A673 (cell line): ENCODE measurements at regions not wholly inside any gene's neighbourhood (a gene's known extent, or its start where the extent isn't known, plus 50 kb on each side); places are given as distances from the start of the nearest gene placed in this dataset.
"Not testable (repeated sequence)": the region's sequence is repeated elsewhere in the genome, so short reads cannot be mapped to it uniquely, and the experiment has no call there.

Experiments used
- BruUV-seq: library from RNA; stranded (reverse); fragments of 400-500 nt; replicated peaks from 2 replicates; lab custom pipeline; 2021; lab: Mats Ljungman, UMichigan
- CTCF ChIA-PET: fragments of 300-600 bp; sonication (Branson Sonifier 250); formaldehyde crosslinking; loops from one replicate; lab custom pipeline; 2022; ENCODE audit warnings: antibody characterized with exemption; lab: Charles Lee
- POLR2A ChIA-PET: fragments of 300-600 bp; sonication (Branson Sonifier 250); formaldehyde crosslinking; loops from one replicate; lab custom pipeline; 2022; ENCODE audit warnings: antibody characterized with exemption; ENCODE audit not compliant: low non-redundant PET; lab: Charles Lee
- DNase-seq: peaks from one replicate; pipeline ENCODE4 v3.0.0-alpha.2; 2015; ENCODE audit warnings: low spot score
- H3K27ac ChIP-seq: fragments of 200-600 bp; sonication (generic); 2 replicates; pipeline ENCODE4 v1.5.1; 2016; ENCODE audit warnings: mixed run types, low read depth, mild to moderate bottlenecking, mixed read lengths, antibody characterized with exemption, low read length; ENCODE audit not compliant: poor library complexity, severe bottlenecking
- H3K27me3 ChIP-seq: fragments of 200-600 bp; sonication (generic); replicated peaks from 2 replicates; pipeline ENCODE4 v1.6.1; 2017; ENCODE audit warnings: mixed run types, low read depth, mild to moderate bottlenecking, mixed read lengths, antibody characterized with exemption, low read length; ENCODE audit not compliant: insufficient read depth, poor library complexity
- H3K36me3 ChIP-seq: fragments of 200-600 bp; sonication (generic); 2 replicates; pipeline ENCODE4 v1.6.1; 2016; ENCODE audit warnings: mixed run types, mild to moderate bottlenecking, mixed read lengths, antibody characterized with exemption, low read length; ENCODE audit not compliant: insufficient read depth, poor library complexity, severe bottlenecking
- H3K4me1 ChIP-seq: fragments of 200-600 bp; sonication (generic); 2 replicates; pipeline ENCODE4 v1.6.1; 2017; ENCODE audit warnings: mixed run types, mild to moderate bottlenecking, mixed read lengths, antibody characterized with exemption, low read length; ENCODE audit not compliant: insufficient read depth, poor library complexity, severe bottlenecking
- H3K4me3 ChIP-seq: fragments of 200-600 bp; sonication (generic); 2 replicates; pipeline ENCODE4 v1.5.1; 2016; ENCODE audit warnings: low read depth, mixed run types, mild to moderate bottlenecking, mixed read lengths, low read length; ENCODE audit not compliant: poor library complexity, severe bottlenecking
- H3K9me3 ChIP-seq: fragments of 200-600 bp; sonication (generic); 2 replicates; pipeline ENCODE4 v1.6.1; 2016; ENCODE audit warnings: mixed run types, low read depth, mild to moderate bottlenecking, mixed read lengths, antibody characterized with exemption, low read length; ENCODE audit not compliant: poor library complexity, severe bottlenecking
- EZH2 ChIP-seq: fragments of 200-600 bp; sonication (generic); IDR thresholded peaks from 2 replicates; pipeline ENCODE4 v1.6.1; 2017; ENCODE audit warnings: borderline replicate concordance, low read depth, mild to moderate bottlenecking, mixed read lengths, antibody characterized with exemption, low read length; ENCODE audit not compliant: poor library complexity, severe bottlenecking
- intact Hi-C: fragments of 100-400 bp; cut with micrococcal nuclease; formaldehyde crosslinking; loops from one replicate; pipeline ENCODE4 v1.10.0; 2022; ENCODE audit not compliant: unreplicated experiment
- TF ChIP-seq, protein P1 (sequence below): fragments of 300-800, 200-600 bp; sonication (generic); conservative IDR thresholded peaks from 2 replicates; pipeline ENCODE4 v1.5.1; 2017; ENCODE audit warnings: low read depth, mild to moderate bottlenecking, antibody characterized with exemption, low read length, moderate library complexity, mixed read lengths

DNA sequence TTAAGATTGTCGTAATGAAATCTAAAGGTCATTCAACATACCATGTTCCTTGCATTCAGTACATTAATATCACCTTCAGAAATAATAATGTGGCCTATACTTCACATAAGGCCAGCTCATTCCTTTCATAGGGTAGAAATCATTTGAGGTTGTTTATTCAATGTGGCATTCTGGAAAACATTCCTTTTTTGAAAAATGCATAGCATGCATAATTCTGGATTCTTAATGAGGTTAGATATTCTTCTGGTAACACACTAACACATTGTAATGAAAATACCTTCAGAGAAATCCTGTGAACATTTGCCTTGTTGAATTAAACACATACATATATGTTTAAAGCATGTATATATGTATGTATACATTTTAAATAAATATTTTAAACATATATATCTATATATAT, 204.6 kb upstream of the KCNH7 start:
- H3K27me3 ChIP-seq = no peaks in the 10 kb centered on the region
- no peak for TF ChIP-seq EZH2
- TF ChIP-seq, protein P1, sequence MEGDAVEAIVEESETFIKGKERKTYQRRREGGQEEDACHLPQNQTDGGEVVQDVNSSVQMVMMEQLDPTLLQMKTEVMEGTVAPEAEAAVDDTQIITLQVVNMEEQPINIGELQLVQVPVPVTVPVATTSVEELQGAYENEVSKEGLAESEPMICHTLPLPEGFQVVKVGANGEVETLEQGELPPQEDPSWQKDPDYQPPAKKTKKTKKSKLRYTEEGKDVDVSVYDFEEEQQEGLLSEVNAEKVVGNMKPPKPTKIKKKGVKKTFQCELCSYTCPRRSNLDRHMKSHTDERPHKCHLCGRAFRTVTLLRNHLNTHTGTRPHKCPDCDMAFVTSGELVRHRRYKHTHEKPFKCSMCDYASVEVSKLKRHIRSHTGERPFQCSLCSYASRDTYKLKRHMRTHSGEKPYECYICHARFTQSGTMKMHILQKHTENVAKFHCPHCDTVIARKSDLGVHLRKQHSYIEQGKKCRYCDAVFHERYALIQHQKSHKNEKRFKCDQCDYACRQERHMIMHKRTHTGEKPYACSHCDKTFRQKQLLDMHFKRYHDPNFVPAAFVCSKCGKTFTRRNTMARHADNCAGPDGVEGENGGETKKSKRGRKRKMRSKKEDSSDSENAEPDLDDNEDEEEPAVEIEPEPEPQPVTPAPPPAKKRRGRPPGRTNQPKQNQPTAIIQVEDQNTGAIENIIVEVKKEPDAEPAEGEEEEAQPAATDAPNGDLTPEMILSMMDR = no peak
- CTCF ChIA-PET = no interaction called here

DNA sequence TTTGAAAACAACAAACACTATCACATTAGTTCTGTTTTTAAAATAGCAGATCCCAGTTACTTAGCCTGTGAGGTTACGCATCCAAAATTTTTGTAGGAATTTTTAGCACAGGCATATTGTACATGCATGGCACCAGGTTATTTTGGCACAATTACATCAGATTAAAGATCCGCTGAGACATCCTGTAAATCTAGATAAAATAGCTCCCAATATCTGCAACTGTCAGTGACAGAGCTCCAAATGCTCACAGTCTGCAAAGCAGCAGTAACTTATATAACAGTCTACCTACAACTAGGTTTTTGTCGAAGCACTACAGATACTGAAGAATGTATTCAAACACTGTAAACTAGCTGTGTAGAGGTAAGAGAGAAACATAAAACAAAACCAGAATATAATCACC, 200.7 kb upstream of the KCNH7 start:
- CTCF ChIA-PET = no interaction called here
- Histone ChIP-seq H3K27me3 (no peaks in the 10 kb centered on the region), H3K27ac (no peak overlapping the region), H3K36me3 (no peaks in the 10 kb centered on the region), H3K4me3 (no peak overlapping the region), H3K9me3 (no peaks in the 10 kb centered on the region), H3K4me1 (no peaks in the 10 kb centered on the region)
- DNase-seq = no peak
- TF ChIP-seq, protein P1 = no peak
- no peak for TF ChIP-seq EZH2
- POLR2A ChIA-PET = no interaction called here
- intact Hi-C loops = no loop called here
- BruUV-seq = no TSS peak

More for the DNA sequence above, 204.6 kb upstream of the KCNH7 start:
- H3K4me3 ChIP-seq = no peak overlapping the region
- no peaks in the 10 kb centered on the region for H3K9me3 ChIP-seq
- no peaks in the 10 kb centered on the region for H3K36me3 ChIP-seq
- DNase-seq = no peak
- intact Hi-C loops = no loop called here
- POLR2A ChIA-PET = no interaction called here
- no TSS peak for BruUV-seq
- H3K27ac ChIP-seq = no peak overlapping the region
- H3K4me1 ChIP-seq = no peaks in the 10 kb centered on the region

DNA sequence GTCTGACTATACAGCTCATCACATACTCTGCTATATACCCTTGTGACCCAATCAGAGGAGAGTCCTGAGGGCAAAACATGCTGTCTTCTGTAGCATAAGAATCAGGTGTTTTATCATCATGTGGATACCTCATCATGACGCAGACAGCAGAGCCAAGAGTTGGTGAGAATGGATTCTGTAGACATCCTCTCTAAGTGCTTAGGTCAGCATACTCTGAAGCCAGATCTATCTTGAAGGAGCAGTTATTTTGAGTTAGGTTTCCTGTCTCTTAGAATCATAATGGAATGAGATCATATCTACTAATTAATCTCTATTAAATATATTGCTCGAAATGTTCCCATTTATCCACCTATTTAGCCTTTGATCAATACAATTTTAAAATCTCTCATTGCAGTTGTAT, 190.2 kb upstream of the KCNH7 start:
- Histone ChIP-seq H3K36me3 (no peaks in the 10 kb centered on the region), H3K4me1 (no peaks in the 10 kb centered on the region), H3K27me3 (peaks cover 20% of the 10 kb centered on the region), H3K27ac (no peak overlapping the region), H3K4me3 (no peak overlapping the region), H3K9me3 (no peaks in the 10 kb centered on the region)
- no peak for DNase-seq
- TF ChIP-seq EZH2 = no peak
- TF ChIP-seq, protein P1 = no peak
- no TSS peak for BruUV-seq
- intact Hi-C loops = no loop called here
- ChIA-PET CTCF (no interaction called here), POLR2A (no interaction called here)

DNA sequence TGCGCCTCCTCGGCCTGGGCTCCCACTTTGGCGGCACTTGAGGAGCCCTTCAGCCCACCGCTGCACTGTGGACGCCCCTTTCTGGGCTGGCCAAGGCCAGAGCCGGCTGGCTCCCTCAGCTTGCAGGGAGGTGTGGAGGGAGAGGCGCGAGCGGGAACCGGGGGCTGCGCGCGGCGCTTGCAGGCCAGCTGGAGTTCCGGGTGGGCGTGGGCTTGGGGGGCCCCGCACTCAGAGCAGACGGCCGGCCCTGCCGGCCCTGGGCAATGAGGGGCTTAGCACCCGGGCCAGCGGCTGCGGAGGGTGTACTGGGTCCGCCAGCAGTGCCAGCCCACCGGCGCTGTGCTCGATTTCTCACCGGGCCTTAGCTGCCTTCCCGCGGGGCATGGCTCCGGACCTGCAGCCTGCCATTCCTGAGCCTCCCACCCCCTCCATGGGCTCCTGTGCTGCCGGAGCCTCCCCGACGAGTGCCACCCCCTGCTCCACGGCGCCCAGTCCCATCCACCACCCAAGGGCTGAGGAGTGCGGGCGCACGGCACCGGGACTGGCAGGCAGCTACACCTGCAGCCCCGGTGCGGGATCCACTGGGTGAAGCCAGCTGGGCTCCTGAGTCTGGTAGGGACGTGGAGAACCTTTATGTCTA, 187.7 kb upstream of the KCNH7 start:
- H3K9me3 ChIP-seq, intact Hi-C loops, H3K27ac ChIP-seq, DNase-seq, H3K4me3 ChIP-seq, H3K36me3 ChIP-seq, POLR2A ChIA-PET, H3K4me1 ChIP-seq, CTCF ChIA-PET, BruUV-seq: not testable (repeated sequence)
- peaks cover 20% of the 10 kb centered on the region for H3K27me3 ChIP-seq

DNA sequence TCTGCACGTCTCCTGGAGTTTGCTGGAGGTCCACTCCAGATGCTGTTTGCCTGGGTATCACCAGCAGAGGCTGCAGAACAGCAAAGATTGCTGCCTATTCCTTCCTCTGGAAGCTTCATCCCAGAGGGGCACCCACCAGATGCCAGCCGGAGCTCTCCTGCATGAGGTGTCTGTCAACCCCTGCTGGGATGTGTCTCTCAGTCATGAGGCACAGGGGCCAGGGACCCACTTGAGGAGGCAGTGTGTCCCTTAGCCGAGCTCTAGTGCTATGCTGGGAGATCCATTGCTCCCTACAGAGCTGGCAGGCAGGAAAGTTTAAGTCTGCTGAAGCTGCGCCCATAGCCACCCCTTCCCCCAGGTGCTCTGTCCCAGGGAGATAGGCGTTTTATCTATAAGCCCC, 178.3 kb upstream of the KCNH7 start:
- H3K27me3 ChIP-seq, H3K4me1 ChIP-seq, H3K4me3 ChIP-seq, DNase-seq, H3K9me3 ChIP-seq, intact Hi-C loops, CTCF ChIA-PET, POLR2A ChIA-PET, BruUV-seq, H3K36me3 ChIP-seq, H3K27ac ChIP-seq: not testable (repeated sequence)
